ENCODE measurements at regions not wholly inside any gene's neighbourhood (a gene's known extent, or its start where the extent isn't known, plus 50 kb on each side); places are given as distances from the start of the nearest gene placed in this dataset.
"Not testable (repeated sequence)": the region's sequence is repeated elsewhere in the genome, so short reads cannot be mapped to it uniquely, and the experiment has no call there.

GRCh38 chr1:95903060-95903459 is 669.0 kb downstream of the RWDD3 start:
- WGBS (ENCODE audit: insufficient coverage, low lambda C conversion rate), result 80% methylated on average over 1 of the region's 2 CpGs
- no peaks in the 10 kb centered on the region for H3K27me3 ChIP-seq (ENCODE audit: control insufficient read depth, insufficient read depth, low read length)
- H3K4me1 ChIP-seq (ENCODE audit: control insufficient read depth, insufficient read depth, low read length), result no peaks in the 10 kb centered on the region
- H3K9me3 ChIP-seq (ENCODE audit: control insufficient read depth, low read depth, low read length), result no peaks in the 10 kb centered on the region
- no peaks in the 10 kb centered on the region for H3K36me3 ChIP-seq (ENCODE audit: control insufficient read depth, insufficient read depth, low read length)
- DNase-seq, result no peak
- H3K4me3 ChIP-seq (ENCODE audit: low read length), result no peak overlapping the region
- no peak overlapping the region for H3K27ac ChIP-seq (ENCODE audit: low read length)

- DNase-seq, result no peak
- WGBS (ENCODE audit: insufficient coverage, low lambda C conversion rate), result no CpG with 5 or more reads among the region's 1 CpG
- no peaks in the 10 kb centered on the region for H3K36me3 ChIP-seq (ENCODE audit: control insufficient read depth, insufficient read depth, low read length)
- H3K27ac ChIP-seq (ENCODE audit: low read length), result no peak overlapping the region
- H3K4me1 ChIP-seq (ENCODE audit: control insufficient read depth, insufficient read depth, low read length), result no peaks in the 10 kb centered on the region
- no peaks in the 10 kb centered on the region for H3K27me3 ChIP-seq (ENCODE audit: control insufficient read depth, insufficient read depth, low read length)
- no peaks in the 10 kb centered on the region for H3K9me3 ChIP-seq (ENCODE audit: control insufficient read depth, low read depth, low read length)
- H3K4me3 ChIP-seq (ENCODE audit: low read length), result no peak overlapping the region
Observed at GRCh38 chr1:95905818-95906395, 671.9 kb downstream of the RWDD3 start.

GRCh38 chr1:95911739-95912138 is 677.7 kb downstream of the RWDD3 start:
- not testable (repeated sequence) for H3K4me1 ChIP-seq (ENCODE audit: control insufficient read depth, insufficient read depth, low read length); DNase-seq; H3K36me3 ChIP-seq (ENCODE audit: control insufficient read depth, insufficient read depth, low read length); H3K4me3 ChIP-seq (ENCODE audit: low read length); H3K27me3 ChIP-seq (ENCODE audit: control insufficient read depth, insufficient read depth, low read length); H3K9me3 ChIP-seq (ENCODE audit: control insufficient read depth, low read depth, low read length); H3K27ac ChIP-seq (ENCODE audit: low read length)
- no CpG with 5 or more reads among the region's 3 CpGs for WGBS (ENCODE audit: insufficient coverage, low lambda C conversion rate)

- DNase-seq, result no peak
- no peak overlapping the region for H3K27ac ChIP-seq (ENCODE audit: low read length)
- no CpG with 5 or more reads among the region's 1 CpG for WGBS (ENCODE audit: insufficient coverage, low lambda C conversion rate)
- H3K4me1 ChIP-seq (ENCODE audit: control insufficient read depth, insufficient read depth, low read length), result no peaks in the 10 kb centered on the region
- no peaks in the 10 kb centered on the region for H3K27me3 ChIP-seq (ENCODE audit: control insufficient read depth, insufficient read depth, low read length)
- no peaks in the 10 kb centered on the region for H3K36me3 ChIP-seq (ENCODE audit: control insufficient read depth, insufficient read depth, low read length)
- H3K4me3 ChIP-seq (ENCODE audit: low read length), result no peak overlapping the region
- H3K9me3 ChIP-seq (ENCODE audit: control insufficient read depth, low read depth, low read length), result peaks cover 2% of the 10 kb centered on the region
Observed at GRCh38 chr1:95916616-95917015, 682.6 kb downstream of the RWDD3 start.

- no peaks in the 10 kb centered on the region for H3K27me3 ChIP-seq (ENCODE audit: control insufficient read depth, insufficient read depth, low read length)
- no peak overlapping the region for H3K27ac ChIP-seq (ENCODE audit: low read length)
- WGBS (ENCODE audit: insufficient coverage, low lambda C conversion rate), result no CpG with 5 or more reads among the region's 4 CpGs
- no peaks in the 10 kb centered on the region for H3K4me1 ChIP-seq (ENCODE audit: control insufficient read depth, insufficient read depth, low read length)
- no peaks in the 10 kb centered on the region for H3K9me3 ChIP-seq (ENCODE audit: control insufficient read depth, low read depth, low read length)
- H3K36me3 ChIP-seq (ENCODE audit: control insufficient read depth, insufficient read depth, low read length), result no peaks in the 10 kb centered on the region
- no peak for DNase-seq
- H3K4me3 ChIP-seq (ENCODE audit: low read length), result no peak overlapping the region
Observed at GRCh38 chr1:95924684-95925083, 690.7 kb downstream of the RWDD3 start.

GRCh38 chr1:95926331-95926730 is 692.3 kb downstream of the RWDD3 start:
- no peaks in the 10 kb centered on the region for H3K27me3 ChIP-seq (ENCODE audit: control insufficient read depth, insufficient read depth, low read length)
- WGBS (ENCODE audit: insufficient coverage, low lambda C conversion rate), result no CpG with 5 or more reads among the region's 1 CpG
- H3K4me3 ChIP-seq (ENCODE audit: low read length), result no peak overlapping the region
- no peaks in the 10 kb centered on the region for H3K36me3 ChIP-seq (ENCODE audit: control insufficient read depth, insufficient read depth, low read length)
- H3K27ac ChIP-seq (ENCODE audit: low read length), result no peak overlapping the region
- no peaks in the 10 kb centered on the region for H3K4me1 ChIP-seq (ENCODE audit: control insufficient read depth, insufficient read depth, low read length)
- no peaks in the 10 kb centered on the region for H3K9me3 ChIP-seq (ENCODE audit: control insufficient read depth, low read depth, low read length)
- DNase-seq, result no peak

GRCh38 chr1:95927061-95927460 is 693.1 kb downstream of the RWDD3 start:
- H3K4me3 ChIP-seq (ENCODE audit: low read length), result no peak overlapping the region
- H3K4me1 ChIP-seq (ENCODE audit: control insufficient read depth, insufficient read depth, low read length), result no peaks in the 10 kb centered on the region
- no peak overlapping the region for H3K27ac ChIP-seq (ENCODE audit: low read length)
- no peaks in the 10 kb centered on the region for H3K36me3 ChIP-seq (ENCODE audit: control insufficient read depth, insufficient read depth, low read length)
- no peaks in the 10 kb centered on the region for H3K9me3 ChIP-seq (ENCODE audit: control insufficient read depth, low read depth, low read length)
- no peak for DNase-seq
- H3K27me3 ChIP-seq (ENCODE audit: control insufficient read depth, insufficient read depth, low read length), result no peaks in the 10 kb centered on the region
- no CpG with 5 or more reads among the region's 3 CpGs for WGBS (ENCODE audit: insufficient coverage, low lambda C conversion rate)

GRCh38 chr1:95935719-95936118 is 701.7 kb downstream of the RWDD3 start:
- no CpG with 5 or more reads among the region's 1 CpG for WGBS (ENCODE audit: insufficient coverage, low lambda C conversion rate)
- Histone ChIP-seq H3K9me3 (ENCODE audit: control insufficient read depth, low read depth, low read length) (no peaks in the 10 kb centered on the region), H3K4me1 (ENCODE audit: control insufficient read depth, insufficient read depth, low read length) (no peaks in the 10 kb centered on the region), H3K36me3 (ENCODE audit: control insufficient read depth, insufficient read depth, low read length) (no peaks in the 10 kb centered on the region), H3K27me3 (ENCODE audit: control insufficient read depth, insufficient read depth, low read length) (no peaks in the 10 kb centered on the region), H3K4me3 (ENCODE audit: low read length) (no peak overlapping the region), H3K27ac (ENCODE audit: low read length) (no peak overlapping the region)
- DNase-seq, result no peak

- no peaks in the 10 kb centered on the region for H3K4me1 ChIP-seq (ENCODE audit: control insufficient read depth, insufficient read depth, low read length)
- H3K27ac ChIP-seq (ENCODE audit: low read length), result no peak overlapping the region
- H3K4me3 ChIP-seq (ENCODE audit: low read length), result no peak overlapping the region
- H3K9me3 ChIP-seq (ENCODE audit: control insufficient read depth, low read depth, low read length), result no peaks in the 10 kb centered on the region
- H3K27me3 ChIP-seq (ENCODE audit: control insufficient read depth, insufficient read depth, low read length), result no peaks in the 10 kb centered on the region
- H3K36me3 ChIP-seq (ENCODE audit: control insufficient read depth, insufficient read depth, low read length), result no peaks in the 10 kb centered on the region
- DNase-seq, result no peak
- 71% methylated on average over 1 of the region's 3 CpGs for WGBS (ENCODE audit: insufficient coverage, low lambda C conversion rate)
Observed at GRCh38 chr1:95941121-95941798, 707.2 kb downstream of the RWDD3 start.

- no peak overlapping the region for H3K27ac ChIP-seq (ENCODE audit: low read length)
- no peaks in the 10 kb centered on the region for H3K36me3 ChIP-seq (ENCODE audit: control insufficient read depth, insufficient read depth, low read length)
- H3K27me3 ChIP-seq (ENCODE audit: control insufficient read depth, insufficient read depth, low read length), result no peaks in the 10 kb centered on the region
- H3K9me3 ChIP-seq (ENCODE audit: control insufficient read depth, low read depth, low read length), result no peaks in the 10 kb centered on the region
- H3K4me1 ChIP-seq (ENCODE audit: control insufficient read depth, insufficient read depth, low read length), result no peaks in the 10 kb centered on the region
- no peak for DNase-seq
- no peak overlapping the region for H3K4me3 ChIP-seq (ENCODE audit: low read length)
Observed at GRCh38 chr1:95948023-95948422, 714.0 kb downstream of the RWDD3 start.
